Breast epithelium (tissue), 4 donors: ENCODE measurements at regions not wholly inside any gene's neighbourhood (a gene's known extent, or its start where the extent isn't known, plus 50 kb on each side); places are given as distances from the start of the nearest gene placed in this dataset.

Source experiments
- DNase-seq, 2 donors: peaks; one replicate each; pipeline ENCODE4 v3.0.0-alpha.2; 2019; ENCODE audit warnings: low spot score in 2 of 2
- H3K27ac ChIP-seq, 2 donors: fragments of 200-600 bp; sonication (generic) in 1 of 2; one replicate each; pipeline ENCODE4 v1.5.1; 2016 to 2019; ENCODE audit warnings: mild to moderate bottlenecking in 1 of 2
- H3K27me3 ChIP-seq, 2 donors: fragments of 200-600 bp; sonication (generic) in 1 of 2; one replicate each; pipeline versions ENCODE4 v1.5.1 to v1.6.0; 2017 to 2019; ENCODE audit warnings: control low read depth in 1 of 2, mild to moderate bottlenecking in 1 of 2
- H3K36me3 ChIP-seq: fragments of 200-600 bp; one replicate; pipeline ENCODE4 v1.5.1; 2019
- H3K4me1 ChIP-seq, 2 donors: fragments of 200-600 bp; sonication (generic); one replicate each; pipeline ENCODE4 v1.5.1; 2016 to 2019; ENCODE audit warnings: control low read depth in 1 of 2
- H3K4me3 ChIP-seq, 3 donors: fragments of 200-600 bp; sonication (generic); 1 replicate in 2 of 3; 2 replicates in 1 of 3; pipeline ENCODE4 v1.5.1; 2016 to 2019; ENCODE audit warnings: mild to moderate bottlenecking in 3 of 3, moderate library complexity in 2 of 3
- H3K9me3 ChIP-seq, 2 donors: fragments of 200-600 bp; sonication (generic) in 1 of 2; one replicate each; pipeline ENCODE4 v1.5.1; 2016 to 2019; ENCODE audit warnings: control low read depth in 1 of 2
- POLR2A ChIP-seq: fragments of 450-650 bp; IDR thresholded peaks from one replicate; pipeline ENCODE4 v1.6.1; 2016; ENCODE audit warnings: antibody characterized with exemption, mild to moderate bottlenecking, moderate library complexity
- POLR2AphosphoS5 ChIP-seq, 3 donors: sonication (generic); formaldehyde crosslinking; IDR thresholded peaks; one replicate each; pipeline ENCODE4 v1.6.1; 2017; ENCODE audit warnings: antibody characterized with exemption in 3 of 3
- intact Hi-C: fragments of 100-400 bp; cut with DNase I; formaldehyde crosslinking; loops from one replicate; pipeline ENCODE4 v1.15.1; 2023; ENCODE audit warnings: low total_unique reads
- TF ChIP-seq, protein P1 (sequence below), 3 donors: fragments of 450-650 bp; IDR thresholded peaks; one replicate each; pipeline ENCODE4 v1.5.1; 2016 to 2017; ENCODE audit warnings: antibody characterized with exemption in 3 of 3, mild to moderate bottlenecking in 3 of 3, moderate library complexity in 3 of 3

DNA sequence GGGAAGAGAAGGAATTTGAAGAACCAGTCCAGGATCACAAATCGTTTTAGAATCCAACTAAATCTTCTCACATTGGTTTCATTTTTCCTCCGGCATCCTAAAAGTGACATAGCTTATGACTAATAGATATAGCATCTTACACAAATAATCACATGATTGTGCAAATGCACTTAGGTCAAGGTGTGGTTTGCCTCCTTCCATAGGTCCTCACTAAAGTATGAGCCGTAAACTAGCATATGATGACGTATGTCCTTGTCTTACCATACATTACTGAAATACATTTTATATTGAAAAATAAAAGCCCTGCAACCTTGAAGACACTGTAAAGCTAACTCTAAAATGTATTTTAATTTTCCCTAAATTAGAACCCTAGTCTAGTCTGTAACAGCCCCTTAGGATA, 362.7 kb upstream of the ADAMTS16 start:
- TF ChIP-seq POLR2A (no peak), POLR2AphosphoS5 (IDR thresholded peaks at IDR 0.05) (no peak)
- TF ChIP-seq, protein P1, sequence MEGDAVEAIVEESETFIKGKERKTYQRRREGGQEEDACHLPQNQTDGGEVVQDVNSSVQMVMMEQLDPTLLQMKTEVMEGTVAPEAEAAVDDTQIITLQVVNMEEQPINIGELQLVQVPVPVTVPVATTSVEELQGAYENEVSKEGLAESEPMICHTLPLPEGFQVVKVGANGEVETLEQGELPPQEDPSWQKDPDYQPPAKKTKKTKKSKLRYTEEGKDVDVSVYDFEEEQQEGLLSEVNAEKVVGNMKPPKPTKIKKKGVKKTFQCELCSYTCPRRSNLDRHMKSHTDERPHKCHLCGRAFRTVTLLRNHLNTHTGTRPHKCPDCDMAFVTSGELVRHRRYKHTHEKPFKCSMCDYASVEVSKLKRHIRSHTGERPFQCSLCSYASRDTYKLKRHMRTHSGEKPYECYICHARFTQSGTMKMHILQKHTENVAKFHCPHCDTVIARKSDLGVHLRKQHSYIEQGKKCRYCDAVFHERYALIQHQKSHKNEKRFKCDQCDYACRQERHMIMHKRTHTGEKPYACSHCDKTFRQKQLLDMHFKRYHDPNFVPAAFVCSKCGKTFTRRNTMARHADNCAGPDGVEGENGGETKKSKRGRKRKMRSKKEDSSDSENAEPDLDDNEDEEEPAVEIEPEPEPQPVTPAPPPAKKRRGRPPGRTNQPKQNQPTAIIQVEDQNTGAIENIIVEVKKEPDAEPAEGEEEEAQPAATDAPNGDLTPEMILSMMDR (IDR thresholded peaks at IDR 0.05) = no peak
- Histone ChIP-seq H3K27me3 (no peaks in the 10 kb centered on the region), H3K9me3 (no peaks in the 10 kb centered on the region), H3K4me1 (no peaks in the 10 kb centered on the region), H3K4me3 (no peak overlapping the region), H3K27ac (no peak overlapping the region), H3K36me3 (no peaks in the 10 kb centered on the region)
- intact Hi-C loops = no loop called here
- no peak for DNase-seq

DNA sequence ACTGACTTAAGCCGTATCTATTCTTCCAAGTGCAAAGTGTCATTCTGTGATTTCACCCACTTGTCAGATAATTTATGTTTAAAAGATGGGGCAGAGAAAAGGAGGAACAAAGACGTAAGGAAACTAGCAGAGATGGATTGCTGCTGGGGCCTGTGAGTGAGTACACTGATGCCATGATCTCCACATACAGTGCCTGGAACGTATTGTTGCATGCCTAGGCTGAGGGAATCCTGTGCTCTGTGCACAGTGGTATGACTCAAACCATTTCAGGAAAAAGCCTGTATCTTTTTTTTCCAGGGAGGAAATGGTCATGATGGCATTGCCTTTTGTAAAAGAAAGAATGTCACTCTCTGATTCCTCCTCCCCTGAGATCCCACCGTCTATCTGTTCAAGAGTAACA, 359.5 kb upstream of the ADAMTS16 start:
- Histone ChIP-seq H3K9me3 (peaks cover 0 to 20% of the 10 kb centered on the region in 2 donors), H3K36me3 (no peaks in the 10 kb centered on the region), H3K27me3 (no peaks in the 10 kb centered on the region), H3K4me3 (no peak overlapping the region), H3K4me1 (no peaks in the 10 kb centered on the region), H3K27ac (no peak overlapping the region)
- intact Hi-C loops = no loop called here
- DNase-seq = no peak
- TF ChIP-seq POLR2A (no peak), POLR2AphosphoS5 (IDR thresholded peaks at IDR 0.05) (no peak)
- TF ChIP-seq, protein P1 (IDR thresholded peaks at IDR 0.05) = no peak

GRCh38 chr5:4781299-4781698, 358.8 kb upstream of the ADAMTS16 start:
- Histone ChIP-seq H3K4me3 (no peak overlapping the region), H3K27me3 (no peaks in the 10 kb centered on the region), H3K9me3 (peaks cover 0 to 24% of the 10 kb centered on the region in 2 donors), H3K27ac (no peak overlapping the region), H3K4me1 (no peaks in the 10 kb centered on the region), H3K36me3 (no peaks in the 10 kb centered on the region)
- TF ChIP-seq POLR2AphosphoS5 (IDR thresholded peaks at IDR 0.05) (no peak), POLR2A (no peak)
- TF ChIP-seq, protein P1 (IDR thresholded peaks at IDR 0.05) = no peak
- intact Hi-C loops = no loop called here
- DNase-seq = no peak

DNA sequence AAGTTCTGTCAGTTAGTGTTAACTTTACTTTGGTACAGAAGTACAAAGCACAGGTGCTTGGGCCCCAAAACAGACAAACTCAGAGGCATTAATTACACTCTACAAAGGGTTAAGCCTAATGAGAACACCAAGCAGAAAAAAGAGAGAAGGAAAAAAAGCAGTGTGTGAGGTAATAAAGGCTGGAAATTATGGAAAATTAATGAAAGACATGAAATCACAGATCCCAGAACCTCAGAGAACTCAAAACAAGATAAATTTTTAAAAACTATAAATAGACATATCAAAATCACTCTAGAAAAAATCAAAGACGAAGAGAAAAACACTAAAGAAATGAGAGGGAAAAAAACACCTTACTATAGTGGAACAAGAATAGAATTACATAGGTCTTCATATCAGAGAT, 354.2 kb upstream of the ADAMTS16 start:
- no peaks in the 10 kb centered on the region for H3K27me3 ChIP-seq
- no peak overlapping the region for H3K4me3 ChIP-seq
- intact Hi-C loops = no loop called here
- DNase-seq = no peak
- peaks cover 0 to 24% of the 10 kb centered on the region in 2 donors for H3K9me3 ChIP-seq
- no peak overlapping the region for H3K27ac ChIP-seq
- H3K36me3 ChIP-seq = no peaks in the 10 kb centered on the region
- H3K4me1 ChIP-seq = no peaks in the 10 kb centered on the region
- TF ChIP-seq POLR2AphosphoS5 (IDR thresholded peaks at IDR 0.05) (no peak), POLR2A (no peak)

- DNase-seq = no peak
- H3K4me3 ChIP-seq = no peak overlapping the region
- no peaks in the 10 kb centered on the region for H3K4me1 ChIP-seq
- no peaks in the 10 kb centered on the region for H3K36me3 ChIP-seq
- H3K27ac ChIP-seq = no peak overlapping the region
- intact Hi-C loops = no loop called here
- TF ChIP-seq, protein P1 (IDR thresholded peaks at IDR 0.05) = no peak
- TF ChIP-seq POLR2A (no peak), POLR2AphosphoS5 (IDR thresholded peaks at IDR 0.05) (no peak)
- no peaks in the 10 kb centered on the region for H3K27me3 ChIP-seq
- no peaks in the 10 kb centered on the region for H3K9me3 ChIP-seq
Observed at GRCh38 chr5:4797445-4797844, 342.7 kb upstream of the ADAMTS16 start.

- H3K27me3 ChIP-seq = no peaks in the 10 kb centered on the region
- H3K4me3 ChIP-seq = no peak overlapping the region
- no peak overlapping the region for H3K27ac ChIP-seq
- DNase-seq = no peak
- intact Hi-C loops = no loop called here
- no peaks in the 10 kb centered on the region for H3K4me1 ChIP-seq
- no peaks in the 10 kb centered on the region for H3K9me3 ChIP-seq
- TF ChIP-seq, protein P1 (IDR thresholded peaks at IDR 0.05) = no peak
- TF ChIP-seq POLR2AphosphoS5 (IDR thresholded peaks at IDR 0.05) (no peak), POLR2A (no peak)
- no peaks in the 10 kb centered on the region for H3K36me3 ChIP-seq
Observed at GRCh38 chr5:4802044-4802443, 338.1 kb upstream of the ADAMTS16 start.
